GM12872 (cell line): ENCODE measurements at regions not wholly inside any gene's neighbourhood (a gene's known extent, or its start where the extent isn't known, plus 50 kb on each side); places are given as distances from the start of the nearest gene placed in this dataset.

Experiments
- CTCF ChIP-seq: IDR thresholded peaks from 3 replicates; pipeline ENCODE4 v1.5.1; 2011; ENCODE audit warnings: low read depth, mild to moderate bottlenecking, low read length, moderate library complexity; ENCODE audit not compliant: insufficient read depth

- no peak for TF ChIP-seq CTCF
Observed at GRCh38 chr2:22521620-22522019, 863.4 kb upstream of the KLHL29 start.

- TF ChIP-seq CTCF: no peak
Observed at GRCh38 chr2:22525681-22526080, 859.3 kb upstream of the KLHL29 start.

- no peak for TF ChIP-seq CTCF
Observed at GRCh38 chr2:22530131-22530530, 854.8 kb upstream of the KLHL29 start.

GRCh38 chr2:22536133-22536532, 848.8 kb upstream of the KLHL29 start:
- TF ChIP-seq CTCF: no peak

GRCh38 chr2:22554453-22554852, 830.5 kb upstream of the KLHL29 start:
- TF ChIP-seq CTCF: no peak

GRCh38 chr2:22557406-22557805, 827.6 kb upstream of the KLHL29 start:
- no peak for TF ChIP-seq CTCF

- no peak for TF ChIP-seq CTCF
Observed at GRCh38 chr2:22560021-22560420, 825.0 kb upstream of the KLHL29 start.

GRCh38 chr2:22579341-22579740, 805.6 kb upstream of the KLHL29 start:
- TF ChIP-seq CTCF: no peak
